ENCODE measurements at regions not wholly inside any gene's neighbourhood (a gene's known extent, or its start where the extent isn't known, plus 50 kb on each side); places are given as distances from the start of the nearest gene placed in this dataset.

DNA sequence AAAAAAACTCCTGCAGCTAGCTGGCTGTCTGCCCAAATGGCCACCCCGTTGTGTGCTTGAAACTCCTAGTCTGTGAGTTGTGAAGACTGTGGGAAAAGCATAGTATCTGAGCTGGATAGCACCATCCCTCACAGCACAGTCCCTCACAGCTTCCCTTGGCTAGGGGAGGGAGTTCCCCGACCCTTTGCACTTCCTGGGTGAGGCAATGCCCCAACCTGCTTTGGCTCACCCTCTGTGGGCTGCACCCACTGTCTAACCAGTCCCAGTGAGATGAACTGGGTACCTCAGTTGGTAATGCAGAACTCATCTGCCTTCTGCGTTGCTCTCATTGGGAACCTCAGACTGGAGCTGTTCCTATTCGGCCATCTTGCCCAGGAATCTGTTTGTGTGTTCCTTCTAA, 260.6 kb upstream of the STXBP5 start:
- Histone ChIP-seq H3K9me3 (ENCODE audit: low read depth) (no peaks in the 10 kb centered on the region), H3K36me3 (no peaks in the 10 kb centered on the region), H3K4me1 (ENCODE audit: low read depth) (no peaks in the 10 kb centered on the region), H3K27ac (no peak overlapping the region), H3K4me3 (no peak overlapping the region), H3K27me3 (no peaks in the 10 kb centered on the region)
- no peak for DNase-seq (ENCODE audit: low read depth in 1 of 2, low spot score in 1 of 2)
- TF ChIP-seq, protein P1, sequence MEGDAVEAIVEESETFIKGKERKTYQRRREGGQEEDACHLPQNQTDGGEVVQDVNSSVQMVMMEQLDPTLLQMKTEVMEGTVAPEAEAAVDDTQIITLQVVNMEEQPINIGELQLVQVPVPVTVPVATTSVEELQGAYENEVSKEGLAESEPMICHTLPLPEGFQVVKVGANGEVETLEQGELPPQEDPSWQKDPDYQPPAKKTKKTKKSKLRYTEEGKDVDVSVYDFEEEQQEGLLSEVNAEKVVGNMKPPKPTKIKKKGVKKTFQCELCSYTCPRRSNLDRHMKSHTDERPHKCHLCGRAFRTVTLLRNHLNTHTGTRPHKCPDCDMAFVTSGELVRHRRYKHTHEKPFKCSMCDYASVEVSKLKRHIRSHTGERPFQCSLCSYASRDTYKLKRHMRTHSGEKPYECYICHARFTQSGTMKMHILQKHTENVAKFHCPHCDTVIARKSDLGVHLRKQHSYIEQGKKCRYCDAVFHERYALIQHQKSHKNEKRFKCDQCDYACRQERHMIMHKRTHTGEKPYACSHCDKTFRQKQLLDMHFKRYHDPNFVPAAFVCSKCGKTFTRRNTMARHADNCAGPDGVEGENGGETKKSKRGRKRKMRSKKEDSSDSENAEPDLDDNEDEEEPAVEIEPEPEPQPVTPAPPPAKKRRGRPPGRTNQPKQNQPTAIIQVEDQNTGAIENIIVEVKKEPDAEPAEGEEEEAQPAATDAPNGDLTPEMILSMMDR (IDR thresholded peaks at IDR 0.05; ENCODE audit: low read depth, low read length) = no peak

DNA sequence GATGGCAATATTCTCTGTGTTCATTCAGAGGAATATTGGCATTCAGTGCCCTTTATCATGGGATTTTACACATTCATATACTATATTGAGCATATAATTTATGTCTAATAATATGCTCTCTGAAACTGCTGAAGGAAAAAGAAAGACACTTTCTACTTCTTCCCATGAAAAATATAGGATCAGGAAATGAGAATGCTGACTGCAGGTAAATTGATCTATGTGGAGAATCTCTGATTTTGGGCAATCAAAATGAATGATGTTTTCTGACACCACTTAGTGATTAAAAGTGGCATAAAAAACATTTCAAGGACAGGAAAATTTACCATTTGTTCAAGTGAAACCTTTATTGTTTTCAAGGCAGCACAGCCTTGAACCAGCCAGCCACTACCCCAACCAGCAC, 260.1 kb upstream of the STXBP5 start:
- H3K4me1 ChIP-seq (ENCODE audit: low read depth) = no peaks in the 10 kb centered on the region
- H3K27me3 ChIP-seq = no peaks in the 10 kb centered on the region
- H3K36me3 ChIP-seq = no peaks in the 10 kb centered on the region
- TF ChIP-seq, protein P1 (IDR thresholded peaks at IDR 0.05; ENCODE audit: low read depth, low read length) = no peak
- no peaks in the 10 kb centered on the region for H3K9me3 ChIP-seq (ENCODE audit: low read depth)
- H3K4me3 ChIP-seq = no peak overlapping the region
- no peak for DNase-seq (ENCODE audit: low read depth in 1 of 2, low spot score in 1 of 2)
- H3K27ac ChIP-seq = no peak overlapping the region

DNA sequence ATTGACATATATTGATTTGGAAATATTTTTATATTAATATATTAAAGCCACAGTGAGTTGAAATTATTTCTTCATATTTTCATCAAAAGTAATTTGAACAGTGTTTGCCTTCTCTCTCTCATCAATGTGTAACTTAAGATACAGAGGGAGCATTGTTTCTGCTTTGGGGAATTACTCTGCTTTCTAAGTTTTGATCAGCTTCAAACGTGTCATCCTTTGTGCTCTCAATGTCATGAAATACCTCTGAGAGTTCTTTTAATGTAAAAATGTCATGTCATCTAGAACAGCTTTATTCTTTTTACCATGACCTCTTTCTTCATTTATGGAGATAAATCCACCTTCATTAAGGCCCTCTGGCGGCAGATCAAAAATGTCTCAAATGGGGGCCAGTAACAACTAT, 259.4 kb upstream of the STXBP5 start:
- no peaks in the 10 kb centered on the region for H3K36me3 ChIP-seq
- H3K9me3 ChIP-seq (ENCODE audit: low read depth) = no peaks in the 10 kb centered on the region
- TF ChIP-seq, protein P1 (IDR thresholded peaks at IDR 0.05; ENCODE audit: low read depth, low read length) = no peak
- H3K4me1 ChIP-seq (ENCODE audit: low read depth) = no peaks in the 10 kb centered on the region
- H3K27me3 ChIP-seq = no peaks in the 10 kb centered on the region
- no peak overlapping the region for H3K27ac ChIP-seq
- no peak overlapping the region for H3K4me3 ChIP-seq
- no peak for DNase-seq (ENCODE audit: low read depth in 1 of 2, low spot score in 1 of 2)

DNA sequence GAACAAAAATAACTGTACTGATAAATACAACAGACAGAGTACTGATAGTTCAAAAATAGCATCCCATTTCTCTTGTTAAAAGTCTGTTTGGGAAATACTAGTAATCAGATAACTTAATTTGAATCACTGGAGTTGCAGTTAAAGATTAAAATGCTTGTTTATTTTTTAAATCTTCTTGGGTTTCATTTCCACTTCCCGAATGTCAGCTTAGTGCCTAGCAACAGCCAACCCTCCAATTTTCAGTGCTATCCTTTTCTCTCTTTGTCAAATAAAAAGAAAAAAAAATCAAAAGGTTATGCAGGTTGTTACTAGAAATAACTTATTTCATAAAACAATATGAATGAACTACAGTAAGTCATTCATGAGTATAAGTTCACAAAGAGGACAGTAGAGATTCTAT, 257.7 kb upstream of the STXBP5 start:
- no peaks in the 10 kb centered on the region for H3K27me3 ChIP-seq
- DNase-seq (ENCODE audit: low read depth in 1 of 2, low spot score in 1 of 2) = no peak
- no peaks in the 10 kb centered on the region for H3K4me1 ChIP-seq (ENCODE audit: low read depth)
- TF ChIP-seq, protein P1 (IDR thresholded peaks at IDR 0.05; ENCODE audit: low read depth, low read length) = no peak
- no peak overlapping the region for H3K27ac ChIP-seq
- H3K4me3 ChIP-seq = no peak overlapping the region
- H3K36me3 ChIP-seq = no peaks in the 10 kb centered on the region
- H3K9me3 ChIP-seq (ENCODE audit: low read depth) = no peaks in the 10 kb centered on the region

DNA sequence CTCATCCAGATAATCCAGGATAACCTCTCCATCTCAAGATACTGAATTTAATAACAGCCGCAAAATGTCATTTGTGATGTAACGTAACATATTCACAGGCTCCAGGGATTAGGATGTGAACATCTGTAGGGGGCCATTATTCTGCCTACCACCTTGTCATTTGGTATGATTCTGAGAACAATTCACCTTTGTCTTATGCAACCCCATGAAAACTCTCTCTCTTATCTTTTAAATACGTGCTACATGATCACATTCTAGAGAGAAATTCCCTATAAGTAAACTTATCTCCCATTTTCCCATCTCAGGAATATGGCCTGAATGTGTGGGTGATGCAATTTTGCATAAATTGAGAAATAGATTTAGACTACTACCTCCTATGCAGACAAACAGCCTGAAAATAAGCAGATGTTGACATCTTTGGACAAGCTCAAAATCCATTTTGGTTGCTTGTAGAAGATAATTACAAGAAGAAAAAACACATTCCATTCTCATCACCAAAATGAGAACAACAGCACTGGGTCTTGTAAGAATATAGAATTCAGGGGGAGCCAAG, 255.4 kb upstream of the STXBP5 start:
- Histone ChIP-seq H3K36me3 (no peaks in the 10 kb centered on the region), H3K9me3 (ENCODE audit: low read depth) (no peaks in the 10 kb centered on the region), H3K4me1 (ENCODE audit: low read depth) (no peaks in the 10 kb centered on the region), H3K27me3 (no peaks in the 10 kb centered on the region), H3K4me3 (no peak overlapping the region), H3K27ac (no peak overlapping the region)
- TF ChIP-seq, protein P1 (IDR thresholded peaks at IDR 0.05; ENCODE audit: low read depth, low read length) = no peak
- peak in 1 of 2 donors; percentile 53 for DNase-seq (ENCODE audit: low read depth in 1 of 2, low spot score in 1 of 2)

DNA sequence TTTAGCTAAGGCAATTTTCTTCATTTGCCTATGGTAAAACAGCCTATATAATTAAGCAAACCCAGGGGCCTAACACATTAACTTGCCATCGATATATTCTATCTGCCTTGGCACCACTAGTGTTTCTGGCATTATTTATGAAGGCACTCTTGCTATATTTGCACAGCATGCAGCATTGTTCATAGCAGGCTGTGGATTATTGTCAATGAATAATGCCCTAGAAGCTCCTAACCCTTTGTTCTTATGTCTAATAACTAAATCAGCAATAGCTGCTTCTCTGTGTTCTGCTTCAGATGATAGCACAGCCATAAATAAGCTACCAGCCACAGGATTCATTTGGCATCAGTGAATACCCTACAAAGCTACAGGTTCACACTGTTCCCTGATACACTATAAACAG, 254.8 kb upstream of the STXBP5 start:
- TF ChIP-seq, protein P1 (IDR thresholded peaks at IDR 0.05; ENCODE audit: low read depth, low read length) = no peak
- Histone ChIP-seq H3K4me1 (ENCODE audit: low read depth) (no peaks in the 10 kb centered on the region), H3K9me3 (ENCODE audit: low read depth) (no peaks in the 10 kb centered on the region), H3K27me3 (no peaks in the 10 kb centered on the region), H3K4me3 (no peak overlapping the region), H3K36me3 (no peaks in the 10 kb centered on the region), H3K27ac (no peak overlapping the region)
- no peak for DNase-seq (ENCODE audit: low read depth in 1 of 2, low spot score in 1 of 2)

All from cardiac muscle cell (in vitro differentiated cells and primary cell).